Skeletal muscle satellite cell (primary cell): ENCODE measurements at regions not wholly inside any gene's neighbourhood (a gene's known extent, or its start where the extent isn't known, plus 50 kb on each side); places are given as distances from the start of the nearest gene placed in this dataset.

Experiments
- H3K27me3 ChIP-seq: 2 replicates; pipeline ENCODE4 v1.7.0; 2013; ENCODE audit warnings: low read length; ENCODE audit not compliant: control insufficient read depth, insufficient read depth
- H3K36me3 ChIP-seq: 2 replicates; pipeline ENCODE4 v1.7.0; 2013; ENCODE audit warnings: mild to moderate bottlenecking, control low read depth, low read length; ENCODE audit not compliant: insufficient read depth
- H3K4me1 ChIP-seq: 2 replicates; pipeline ENCODE4 v1.7.0; 2013; ENCODE audit warnings: low read length; ENCODE audit not compliant: control insufficient read depth, insufficient read depth
- H3K4me2 ChIP-seq: 2 replicates; pipeline ENCODE4 v1.7.0; 2013; ENCODE audit warnings: mild to moderate bottlenecking, low read length
- H3K4me3 ChIP-seq: 2 replicates; pipeline ENCODE4 v1.7.0; 2013; ENCODE audit warnings: low read length
- H3K9ac ChIP-seq: 2 replicates; pipeline ENCODE4 v1.7.0; 2013; ENCODE audit warnings: mild to moderate bottlenecking, low read depth, low read length, moderate library complexity
- H3K9me3 ChIP-seq: replicated peaks from 2 replicates; pipeline ENCODE4 v1.7.0; 2013; ENCODE audit warnings: mild to moderate bottlenecking, control low read depth, low read length

- no peak overlapping the region for H3K4me2 ChIP-seq
- no peak overlapping the region for H3K4me3 ChIP-seq
These were observed 335.4 kb upstream of the FAT1 start for GRCh38 chr4:187059021-187059420.

GRCh38 chr4:187059895-187060294 lies 336.2 kb upstream of the FAT1 start:
- Histone ChIP-seq H3K36me3 (no peaks in the 10 kb centered on the region), H3K4me3 (no peak overlapping the region)

More at GRCh38 chr4:187059021-187059420, 335.4 kb upstream of the FAT1 start:
- Histone ChIP-seq H3K27me3 (no peaks in the 10 kb centered on the region), H3K4me1 (no peaks in the 10 kb centered on the region), H3K9ac (no peak overlapping the region), H3K9me3 (no peaks in the 10 kb centered on the region), H3K36me3 (no peaks in the 10 kb centered on the region)

GRCh38 chr4:187060551-187060950 lies 336.9 kb upstream of the FAT1 start:
- Histone ChIP-seq H3K36me3 (no peaks in the 10 kb centered on the region), H3K4me2 (no peak overlapping the region), H3K27me3 (no peaks in the 10 kb centered on the region), H3K4me3 (no peak overlapping the region), H3K9me3 (no peaks in the 10 kb centered on the region), H3K9ac (no peak overlapping the region), H3K4me1 (no peaks in the 10 kb centered on the region)

More at GRCh38 chr4:187059895-187060294, 336.2 kb upstream of the FAT1 start:
- H3K9ac ChIP-seq: no peak overlapping the region
- H3K4me1 ChIP-seq: no peaks in the 10 kb centered on the region
- H3K9me3 ChIP-seq: no peaks in the 10 kb centered on the region
- no peaks in the 10 kb centered on the region for H3K27me3 ChIP-seq
- no peak overlapping the region for H3K4me2 ChIP-seq

GRCh38 chr4:187063251-187063650 lies 339.6 kb upstream of the FAT1 start:
- Histone ChIP-seq H3K4me1 (no peaks in the 10 kb centered on the region), H3K9ac (no peak overlapping the region), H3K36me3 (no peaks in the 10 kb centered on the region), H3K4me3 (no peak overlapping the region), H3K27me3 (no peaks in the 10 kb centered on the region), H3K9me3 (no peaks in the 10 kb centered on the region), H3K4me2 (no peak overlapping the region)

GRCh38 chr4:187064033-187064432 lies 340.4 kb upstream of the FAT1 start:
- H3K9me3 ChIP-seq: no peaks in the 10 kb centered on the region
- no peaks in the 10 kb centered on the region for H3K27me3 ChIP-seq
- H3K4me1 ChIP-seq: no peaks in the 10 kb centered on the region
- no peaks in the 10 kb centered on the region for H3K36me3 ChIP-seq
- H3K9ac ChIP-seq: no peak overlapping the region
- no peak overlapping the region for H3K4me2 ChIP-seq
- H3K4me3 ChIP-seq: no peak overlapping the region

- no peaks in the 10 kb centered on the region for H3K4me1 ChIP-seq
- H3K27me3 ChIP-seq: no peaks in the 10 kb centered on the region
- H3K4me2 ChIP-seq: no peak overlapping the region
- no peak overlapping the region for H3K4me3 ChIP-seq
- no peaks in the 10 kb centered on the region for H3K9me3 ChIP-seq
- no peaks in the 10 kb centered on the region for H3K36me3 ChIP-seq
- H3K9ac ChIP-seq: no peak overlapping the region
These were observed 341.7 kb upstream of the FAT1 start for GRCh38 chr4:187065396-187065795.

GRCh38 chr4:187065806-187066205 lies 342.1 kb upstream of the FAT1 start:
- H3K4me2 ChIP-seq: no peak overlapping the region
- H3K9me3 ChIP-seq: no peaks in the 10 kb centered on the region
- no peaks in the 10 kb centered on the region for H3K36me3 ChIP-seq
- no peaks in the 10 kb centered on the region for H3K4me1 ChIP-seq
- no peaks in the 10 kb centered on the region for H3K27me3 ChIP-seq
- no peak overlapping the region for H3K9ac ChIP-seq
- no peak overlapping the region for H3K4me3 ChIP-seq

- H3K9me3 ChIP-seq: no peaks in the 10 kb centered on the region
- H3K4me2 ChIP-seq: peak overlapping the region; percentile 35
- no peaks in the 10 kb centered on the region for H3K27me3 ChIP-seq
- no peak overlapping the region for H3K4me3 ChIP-seq
- no peaks in the 10 kb centered on the region for H3K36me3 ChIP-seq
- peaks cover 5% of the 10 kb centered on the region for H3K4me1 ChIP-seq
- no peak overlapping the region for H3K9ac ChIP-seq
These were observed 345.7 kb upstream of the FAT1 start for GRCh38 chr4:187069398-187069797.

GRCh38 chr4:187070158-187070557 lies 346.5 kb upstream of the FAT1 start:
- Histone ChIP-seq H3K9ac (no peak overlapping the region), H3K4me1 (peaks cover 5% of the 10 kb centered on the region), H3K4me3 (no peak overlapping the region), H3K36me3 (no peaks in the 10 kb centered on the region), H3K4me2 (no peak overlapping the region), H3K9me3 (no peaks in the 10 kb centered on the region), H3K27me3 (no peaks in the 10 kb centered on the region)

- Histone ChIP-seq H3K9ac (no peak overlapping the region), H3K4me1 (peaks cover 5% of the 10 kb centered on the region), H3K9me3 (no peaks in the 10 kb centered on the region), H3K36me3 (no peaks in the 10 kb centered on the region), H3K4me3 (no peak overlapping the region), H3K27me3 (no peaks in the 10 kb centered on the region), H3K4me2 (no peak overlapping the region)
These were observed 347.1 kb upstream of the FAT1 start for GRCh38 chr4:187070740-187071139.

GRCh38 chr4:187071946-187072600 lies 348.4 kb upstream of the FAT1 start:
- Histone ChIP-seq H3K27me3 (no peaks in the 10 kb centered on the region), H3K4me2 (peak overlapping the region; percentile 54), H3K4me3 (peak overlapping the region; percentile 3), H3K36me3 (no peaks in the 10 kb centered on the region), H3K9me3 (no peaks in the 10 kb centered on the region), H3K4me1 (peaks cover 5% of the 10 kb centered on the region), H3K9ac (peak overlapping the region; percentile 27)

- no peaks in the 10 kb centered on the region for H3K36me3 ChIP-seq
- H3K4me1 ChIP-seq: peaks cover 5% of the 10 kb centered on the region
- no peaks in the 10 kb centered on the region for H3K9me3 ChIP-seq
- no peak overlapping the region for H3K4me2 ChIP-seq
- no peak overlapping the region for H3K4me3 ChIP-seq
- no peaks in the 10 kb centered on the region for H3K27me3 ChIP-seq
- no peak overlapping the region for H3K9ac ChIP-seq
These were observed 350.2 kb upstream of the FAT1 start for GRCh38 chr4:187073820-187074219.
